H9 (cell line): ENCODE measurements at regions not wholly inside any gene's neighbourhood (a gene's known extent, or its start where the extent isn't known, plus 50 kb on each side); places are given as distances from the start of the nearest gene placed in this dataset.
"Not testable (repeated sequence)": the region's sequence is repeated elsewhere in the genome, so short reads cannot be mapped to it uniquely, and the experiment has no call there.

ENCODE experiments used
- DNase-seq: peaks from one replicate; pipeline ENCODE4 v3.0.0-alpha.2; 2017
- H2AFZ ChIP-seq: one replicate; pipeline ENCODE4 v1.6.1; 2013; ENCODE audit warnings: mild to moderate bottlenecking, low read length, control low read depth, moderate library complexity
- H2AK5ac ChIP-seq: 2 replicates; pipeline ENCODE4 v1.6.1; 2013; ENCODE audit warnings: low read length, control low read depth, mixed read lengths; ENCODE audit not compliant: insufficient read length
- H2BK120ac ChIP-seq: one replicate; pipeline ENCODE4 v1.6.1; 2013; ENCODE audit warnings: low read depth, mild to moderate bottlenecking, low read length, control low read depth, inconsistent platforms; ENCODE audit not compliant: poor library complexity, severe bottlenecking
- H2BK12ac ChIP-seq: 2 replicates; pipeline ENCODE4 v1.6.1; 2013; ENCODE audit warnings: low read length, control low read depth, mixed read lengths, low read depth; ENCODE audit not compliant: insufficient read length
- H2BK15ac ChIP-seq: 2 replicates; pipeline ENCODE4 v1.6.1; 2013; ENCODE audit warnings: low read depth, low read length, control low read depth
- H2BK20ac ChIP-seq: one replicate; pipeline ENCODE4 v1.6.1; 2013; ENCODE audit warnings: low read depth, mild to moderate bottlenecking, low read length, control low read depth, inconsistent platforms; ENCODE audit not compliant: poor library complexity, severe bottlenecking
- H2BK5ac ChIP-seq: 2 replicates; pipeline ENCODE4 v1.6.1; 2013; ENCODE audit warnings: low read length, control low read depth, mixed read lengths; ENCODE audit not compliant: insufficient read length
- H3K14ac ChIP-seq: 2 replicates; pipeline ENCODE4 v1.6.1; 2013; ENCODE audit warnings: low read length, control low read depth; ENCODE audit not compliant: insufficient read depth
- H3K18ac ChIP-seq: 2 replicates; pipeline ENCODE4 v1.6.1; 2013; ENCODE audit warnings: low read depth, mild to moderate bottlenecking, mixed read lengths, low read length, control low read depth; ENCODE audit not compliant: insufficient read length
- H3K23ac ChIP-seq: 2 replicates; pipeline ENCODE4 v1.6.1; 2013; ENCODE audit warnings: low read length, control low read depth, mixed read lengths, low read depth; ENCODE audit not compliant: insufficient read length
- H3K23me2 ChIP-seq: 2 replicates; pipeline ENCODE4 v1.6.1; 2013; ENCODE audit warnings: low read depth, mild to moderate bottlenecking, mixed read lengths, low read length, control low read depth; ENCODE audit not compliant: insufficient read length, poor library complexity, severe bottlenecking
- H3K27ac ChIP-seq: 2 replicates; pipeline ENCODE4 v1.5.1; 2013; ENCODE audit warnings: low read length, control low read depth, mixed read lengths, low read depth; ENCODE audit not compliant: insufficient read length
- H3K27me3 ChIP-seq: 2 replicates; pipeline ENCODE4 v1.6.1; 2013; ENCODE audit warnings: low read length, control low read depth, inconsistent platforms; ENCODE audit not compliant: insufficient read depth
- H3K4ac ChIP-seq: 2 replicates; pipeline ENCODE4 v1.6.1; 2013; ENCODE audit warnings: low read depth, mild to moderate bottlenecking, control low read depth, inconsistent platforms, low read length, moderate library complexity
- H3K4me1 ChIP-seq: 2 replicates; pipeline ENCODE4 v1.6.1; 2013; ENCODE audit warnings: low read length, control low read depth, inconsistent platforms; ENCODE audit not compliant: insufficient read depth
- H3K4me2 ChIP-seq: 2 replicates; pipeline ENCODE4 v1.6.1; 2013; ENCODE audit warnings: low read length, control low read depth, mixed read lengths; ENCODE audit not compliant: insufficient read length, insufficient read depth
- H3K56ac ChIP-seq: 2 replicates; pipeline ENCODE4 v1.6.1; 2013; ENCODE audit warnings: low read depth, mild to moderate bottlenecking, mixed read lengths, low read length, control low read depth; ENCODE audit not compliant: insufficient read length
- H3K79me1 ChIP-seq: 2 replicates; pipeline ENCODE4 v1.6.1; 2013; ENCODE audit warnings: low read depth, mild to moderate bottlenecking, moderate library complexity, low read length, control low read depth, inconsistent platforms; ENCODE audit not compliant: insufficient read depth, poor library complexity, severe bottlenecking
- H3K79me2 ChIP-seq: 2 replicates; pipeline ENCODE4 v1.6.1; 2013; ENCODE audit warnings: low read length, control low read depth, inconsistent platforms; ENCODE audit not compliant: insufficient read depth
- H3K9ac ChIP-seq: 2 replicates; pipeline ENCODE4 v1.6.1; 2013; ENCODE audit warnings: low read length, control low read depth, mixed read lengths; ENCODE audit not compliant: insufficient read length; ENCODE audit errors: extremely low read depth
- H3K9me3 ChIP-seq: one replicate; pipeline ENCODE4 v1.6.1; 2013; ENCODE audit warnings: low read depth, low read length, inconsistent platforms; ENCODE audit not compliant: control insufficient read depth
- H3T11ph ChIP-seq: one replicate; pipeline ENCODE4 v1.6.1; 2013; ENCODE audit warnings: mild to moderate bottlenecking, low read length, control low read depth, inconsistent platforms
- H4K20me1 ChIP-seq: one replicate; pipeline ENCODE4 v1.6.1; 2013; ENCODE audit not compliant: control insufficient read depth, insufficient read length, insufficient read depth
- H4K5ac ChIP-seq: 2 replicates; pipeline ENCODE4 v1.6.1; 2013; ENCODE audit warnings: low read depth, mild to moderate bottlenecking, mixed read lengths, low read length, control low read depth; ENCODE audit not compliant: insufficient read length
- H4K8ac ChIP-seq: replicated peaks from 2 replicates; pipeline ENCODE4 v1.6.1; 2013; ENCODE audit warnings: low read length, control low read depth, mixed read lengths, low read depth; ENCODE audit not compliant: insufficient read length
- H4K91ac ChIP-seq: 2 replicates; pipeline ENCODE4 v1.6.1; 2013; ENCODE audit warnings: low read depth, mild to moderate bottlenecking, moderate library complexity, mixed read lengths, low read length, control low read depth; ENCODE audit not compliant: insufficient read length
- H3K27ac Mint-ChIP-seq, 3 experiments: 2 replicates in 2 of 3; 3 replicates in 1 of 3; pipeline ENCODE4 v1.8.0; 2020 to 2021; ENCODE audit warnings: mixed read lengths in 3 of 3, mild to moderate bottlenecking in 1 of 3, moderate library complexity in 1 of 3
- H3K27me3 Mint-ChIP-seq: 2 replicates; pipeline ENCODE4 v1.8.0; 2021; ENCODE audit warnings: low read depth, mild to moderate bottlenecking, moderate library complexity, mixed read lengths
- H3K36me3 Mint-ChIP-seq, 3 experiments: 2 replicates in 2 of 3; 3 replicates in 1 of 3; pipeline ENCODE4 v1.8.0; 2020 to 2021; ENCODE audit warnings: low read depth in 3 of 3, mixed read lengths in 3 of 3; ENCODE audit not compliant: insufficient read depth in 1 of 3
- H3K4me1 Mint-ChIP-seq, 2 experiments: 2 replicates each; pipeline ENCODE4 v1.8.0; 2020; ENCODE audit warnings: mixed read lengths in 2 of 2
- H3K4me3 Mint-ChIP-seq, 2 experiments: 2 replicates in 1 of 2; 3 replicates in 1 of 2; pipeline ENCODE4 v1.8.0; 2020 to 2021; ENCODE audit warnings: mild to moderate bottlenecking in 2 of 2, mixed read lengths in 2 of 2, moderate library complexity in 1 of 2
- H3K9me3 Mint-ChIP-seq, 2 experiments: 2 replicates in 1 of 2; 3 replicates in 1 of 2; pipeline ENCODE4 v1.8.0; 2020; ENCODE audit warnings: mild to moderate bottlenecking in 2 of 2, mixed read lengths in 2 of 2, moderate library complexity in 1 of 2
- WGBS: extraction: QIAGEN DNeasy Blood & Tissue Kit; methylation state at CpG from one replicate; pipeline ENCODE4 v1.1.7; 2013; ENCODE audit warnings: missing lambda C conversion rate, low lambda C conversion rate, mixed read lengths; ENCODE audit not compliant: insufficient read length; ENCODE audit errors: extremely low coverage; 5-methylcytosine and 5-hydroxymethylcytosine counted together

- H4K5ac ChIP-seq, H2AFZ ChIP-seq, H4K8ac ChIP-seq, H3T11ph ChIP-seq, H3K4ac ChIP-seq, H2BK120ac ChIP-seq, H4K20me1 ChIP-seq, H3K23me2 ChIP-seq, H3K23ac ChIP-seq, H2BK20ac ChIP-seq, H3K9ac ChIP-seq, H2BK5ac ChIP-seq, H3K4me3 Mint-ChIP-seq, H3K9me3 ChIP-seq, H3K79me2 ChIP-seq, H2BK15ac ChIP-seq, H3K36me3 Mint-ChIP-seq, H3K18ac ChIP-seq, H2AK5ac ChIP-seq, H3K9me3 Mint-ChIP-seq, H3K27me3 Mint-ChIP-seq, H2BK12ac ChIP-seq, H3K14ac ChIP-seq, H3K27ac Mint-ChIP-seq, H3K27ac ChIP-seq, DNase-seq, H3K4me1 ChIP-seq, H3K27me3 ChIP-seq, H4K91ac ChIP-seq, H3K79me1 ChIP-seq, H3K4me2 ChIP-seq, H3K56ac ChIP-seq: not testable (repeated sequence)
- H3K4me1 Mint-ChIP-seq: peaks cover 7 to 10% of the 10 kb centered on the region in 2 experiments
- WGBS: no CpG with 5 or more reads among the region's 6 CpGs
These were observed 88.9 kb upstream of the PLGLB2 start for GRCh38 chr2:87658976-87659375.

GRCh38 chr2:87660164-87660563 is 87.7 kb upstream of the PLGLB2 start:
- H3K27me3 Mint-ChIP-seq: not testable (repeated sequence)

More at GRCh38 chr2:87660164-87660563, 87.7 kb upstream of the PLGLB2 start:
- not testable (repeated sequence) for H2BK15ac ChIP-seq, H2BK5ac ChIP-seq, H2BK12ac ChIP-seq, H4K5ac ChIP-seq, H3K27ac ChIP-seq, H3K4ac ChIP-seq, H3K14ac ChIP-seq, H3K4me1 Mint-ChIP-seq, H3K9ac ChIP-seq, H3K9me3 ChIP-seq, H2BK120ac ChIP-seq, H3K18ac ChIP-seq, H3K9me3 Mint-ChIP-seq, H3K27me3 ChIP-seq, H4K91ac ChIP-seq, H3K36me3 Mint-ChIP-seq, H2AFZ ChIP-seq, DNase-seq, H3K4me1 ChIP-seq, H3K79me2 ChIP-seq, H3K27ac Mint-ChIP-seq, H3K79me1 ChIP-seq, H2AK5ac ChIP-seq, H2BK20ac ChIP-seq, H3K23me2 ChIP-seq, H3T11ph ChIP-seq, H4K20me1 ChIP-seq, H3K23ac ChIP-seq, H4K8ac ChIP-seq, H3K56ac ChIP-seq, H3K4me3 Mint-ChIP-seq, H3K4me2 ChIP-seq
- WGBS: no CpG with 5 or more reads among the region's 10 CpGs
